ENCODE measurements at regions not wholly inside any gene's neighbourhood (a gene's known extent, or its start where the extent isn't known, plus 50 kb on each side); places are given as distances from the start of the nearest gene placed in this dataset.

- Histone ChIP-seq H3K27me3 (ENCODE audit: insufficient read depth, poor library complexity, severe bottlenecking) (no peaks in the 10 kb centered on the region), H3K4me3 (replicated peaks; ENCODE audit: insufficient read depth, low read length) (no peak overlapping the region), H3K27ac (replicated peaks) (no peak overlapping the region)
- no peak for DNase-seq (ENCODE audit: low read depth in 1 of 2, low spot score in 1 of 2)
- no peak for TF ChIP-seq SPI1 (IDR thresholded peaks at IDR 0.05; ENCODE audit: borderline replicate concordance, low read depth)
- TF ChIP-seq REST (IDR thresholded peaks at IDR 0.05; ENCODE audit: insufficient replicate concordance, low read depth): no peak
- TF ChIP-seq POLR2AphosphoS5 (IDR thresholded peaks at IDR 0.05; ENCODE audit: low read depth): no peak
Measured at GRCh38 chr1:55876276-55877060, 661.3 kb upstream of the USP24 start.

GRCh38 chr1:55870106-55870505 lies 654.9 kb upstream of the USP24 start:
- TF ChIP-seq POLR2AphosphoS5 (IDR thresholded peaks at IDR 0.05; ENCODE audit: low read depth): no peak
- TF ChIP-seq CTCF (IDR thresholded peaks at IDR 0.05; ENCODE audit: insufficient read depth, low read length): no peak
- TF ChIP-seq REST (IDR thresholded peaks at IDR 0.05; ENCODE audit: insufficient replicate concordance, low read depth): no peak
- no peak for TF ChIP-seq GABPA (IDR thresholded peaks at IDR 0.05; ENCODE audit: low read depth)
- no peak for TF ChIP-seq SPI1 (IDR thresholded peaks at IDR 0.05; ENCODE audit: borderline replicate concordance, low read depth)
- DNase-seq (ENCODE audit: low read depth in 1 of 2, low spot score in 1 of 2): no peak
- Histone ChIP-seq H3K27ac (replicated peaks) (no peak overlapping the region), H3K4me3 (replicated peaks; ENCODE audit: insufficient read depth, low read length) (no peak overlapping the region), H3K27me3 (ENCODE audit: insufficient read depth, poor library complexity, severe bottlenecking) (peaks cover 2% of the 10 kb centered on the region)

- DNase-seq (ENCODE audit: low read depth in 1 of 2, low spot score in 1 of 2): no peak
Measured at GRCh38 chr1:55869065-55869464, 653.9 kb upstream of the USP24 start.

More at GRCh38 chr1:55869065-55869464, 653.9 kb upstream of the USP24 start:
- no peak for TF ChIP-seq CTCF (IDR thresholded peaks at IDR 0.05; ENCODE audit: insufficient read depth, low read length)
- TF ChIP-seq GABPA (IDR thresholded peaks at IDR 0.05; ENCODE audit: low read depth): no peak
- no peak for TF ChIP-seq SPI1 (IDR thresholded peaks at IDR 0.05; ENCODE audit: borderline replicate concordance, low read depth)
- no peak for TF ChIP-seq POLR2AphosphoS5 (IDR thresholded peaks at IDR 0.05; ENCODE audit: low read depth)
- TF ChIP-seq REST (IDR thresholded peaks at IDR 0.05; ENCODE audit: insufficient replicate concordance, low read depth): no peak
- Histone ChIP-seq H3K4me3 (replicated peaks; ENCODE audit: insufficient read depth, low read length) (no peak overlapping the region), H3K27ac (replicated peaks) (no peak overlapping the region), H3K27me3 (ENCODE audit: insufficient read depth, poor library complexity, severe bottlenecking) (peaks cover 4% of the 10 kb centered on the region)
